H1 (cell line): ENCODE measurements at regions not wholly inside any gene's neighbourhood (a gene's known extent, or its start where the extent isn't known, plus 50 kb on each side); places are given as distances from the start of the nearest gene placed in this dataset.

Experiments
- TF ChIP-seq, protein P1 (sequence below): fragments of 300-600 bp; sonication (generic); IDR thresholded peaks from 2 replicates; pipeline ENCODE4 v1.7.1; 2012; ENCODE audit warnings: low read length, moderate library complexity, mild to moderate bottlenecking, inconsistent platforms; ENCODE audit not compliant: insufficient replicate concordance

DNA sequence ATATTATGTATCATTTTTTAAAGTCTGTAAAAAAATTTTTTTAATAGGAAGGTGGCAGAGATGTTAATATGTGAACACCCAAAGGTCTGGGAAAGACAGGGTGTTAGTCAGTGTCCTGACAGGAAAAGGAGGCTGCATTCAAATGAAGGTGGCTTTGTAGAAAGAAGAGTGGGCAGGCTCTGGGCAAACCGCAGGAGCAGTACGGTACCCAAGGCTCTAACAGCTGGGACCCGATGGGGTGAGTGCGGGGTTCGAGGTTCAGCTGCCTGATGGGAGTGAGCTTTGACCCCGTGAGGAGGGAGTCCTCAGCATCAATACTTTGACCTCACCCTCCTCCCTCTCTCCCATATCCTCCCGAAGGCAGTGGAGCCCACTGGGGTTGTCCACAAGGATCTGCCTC is 142.5 kb downstream of the C11orf91 start (continued):
- TF ChIP-seq, protein P1, sequence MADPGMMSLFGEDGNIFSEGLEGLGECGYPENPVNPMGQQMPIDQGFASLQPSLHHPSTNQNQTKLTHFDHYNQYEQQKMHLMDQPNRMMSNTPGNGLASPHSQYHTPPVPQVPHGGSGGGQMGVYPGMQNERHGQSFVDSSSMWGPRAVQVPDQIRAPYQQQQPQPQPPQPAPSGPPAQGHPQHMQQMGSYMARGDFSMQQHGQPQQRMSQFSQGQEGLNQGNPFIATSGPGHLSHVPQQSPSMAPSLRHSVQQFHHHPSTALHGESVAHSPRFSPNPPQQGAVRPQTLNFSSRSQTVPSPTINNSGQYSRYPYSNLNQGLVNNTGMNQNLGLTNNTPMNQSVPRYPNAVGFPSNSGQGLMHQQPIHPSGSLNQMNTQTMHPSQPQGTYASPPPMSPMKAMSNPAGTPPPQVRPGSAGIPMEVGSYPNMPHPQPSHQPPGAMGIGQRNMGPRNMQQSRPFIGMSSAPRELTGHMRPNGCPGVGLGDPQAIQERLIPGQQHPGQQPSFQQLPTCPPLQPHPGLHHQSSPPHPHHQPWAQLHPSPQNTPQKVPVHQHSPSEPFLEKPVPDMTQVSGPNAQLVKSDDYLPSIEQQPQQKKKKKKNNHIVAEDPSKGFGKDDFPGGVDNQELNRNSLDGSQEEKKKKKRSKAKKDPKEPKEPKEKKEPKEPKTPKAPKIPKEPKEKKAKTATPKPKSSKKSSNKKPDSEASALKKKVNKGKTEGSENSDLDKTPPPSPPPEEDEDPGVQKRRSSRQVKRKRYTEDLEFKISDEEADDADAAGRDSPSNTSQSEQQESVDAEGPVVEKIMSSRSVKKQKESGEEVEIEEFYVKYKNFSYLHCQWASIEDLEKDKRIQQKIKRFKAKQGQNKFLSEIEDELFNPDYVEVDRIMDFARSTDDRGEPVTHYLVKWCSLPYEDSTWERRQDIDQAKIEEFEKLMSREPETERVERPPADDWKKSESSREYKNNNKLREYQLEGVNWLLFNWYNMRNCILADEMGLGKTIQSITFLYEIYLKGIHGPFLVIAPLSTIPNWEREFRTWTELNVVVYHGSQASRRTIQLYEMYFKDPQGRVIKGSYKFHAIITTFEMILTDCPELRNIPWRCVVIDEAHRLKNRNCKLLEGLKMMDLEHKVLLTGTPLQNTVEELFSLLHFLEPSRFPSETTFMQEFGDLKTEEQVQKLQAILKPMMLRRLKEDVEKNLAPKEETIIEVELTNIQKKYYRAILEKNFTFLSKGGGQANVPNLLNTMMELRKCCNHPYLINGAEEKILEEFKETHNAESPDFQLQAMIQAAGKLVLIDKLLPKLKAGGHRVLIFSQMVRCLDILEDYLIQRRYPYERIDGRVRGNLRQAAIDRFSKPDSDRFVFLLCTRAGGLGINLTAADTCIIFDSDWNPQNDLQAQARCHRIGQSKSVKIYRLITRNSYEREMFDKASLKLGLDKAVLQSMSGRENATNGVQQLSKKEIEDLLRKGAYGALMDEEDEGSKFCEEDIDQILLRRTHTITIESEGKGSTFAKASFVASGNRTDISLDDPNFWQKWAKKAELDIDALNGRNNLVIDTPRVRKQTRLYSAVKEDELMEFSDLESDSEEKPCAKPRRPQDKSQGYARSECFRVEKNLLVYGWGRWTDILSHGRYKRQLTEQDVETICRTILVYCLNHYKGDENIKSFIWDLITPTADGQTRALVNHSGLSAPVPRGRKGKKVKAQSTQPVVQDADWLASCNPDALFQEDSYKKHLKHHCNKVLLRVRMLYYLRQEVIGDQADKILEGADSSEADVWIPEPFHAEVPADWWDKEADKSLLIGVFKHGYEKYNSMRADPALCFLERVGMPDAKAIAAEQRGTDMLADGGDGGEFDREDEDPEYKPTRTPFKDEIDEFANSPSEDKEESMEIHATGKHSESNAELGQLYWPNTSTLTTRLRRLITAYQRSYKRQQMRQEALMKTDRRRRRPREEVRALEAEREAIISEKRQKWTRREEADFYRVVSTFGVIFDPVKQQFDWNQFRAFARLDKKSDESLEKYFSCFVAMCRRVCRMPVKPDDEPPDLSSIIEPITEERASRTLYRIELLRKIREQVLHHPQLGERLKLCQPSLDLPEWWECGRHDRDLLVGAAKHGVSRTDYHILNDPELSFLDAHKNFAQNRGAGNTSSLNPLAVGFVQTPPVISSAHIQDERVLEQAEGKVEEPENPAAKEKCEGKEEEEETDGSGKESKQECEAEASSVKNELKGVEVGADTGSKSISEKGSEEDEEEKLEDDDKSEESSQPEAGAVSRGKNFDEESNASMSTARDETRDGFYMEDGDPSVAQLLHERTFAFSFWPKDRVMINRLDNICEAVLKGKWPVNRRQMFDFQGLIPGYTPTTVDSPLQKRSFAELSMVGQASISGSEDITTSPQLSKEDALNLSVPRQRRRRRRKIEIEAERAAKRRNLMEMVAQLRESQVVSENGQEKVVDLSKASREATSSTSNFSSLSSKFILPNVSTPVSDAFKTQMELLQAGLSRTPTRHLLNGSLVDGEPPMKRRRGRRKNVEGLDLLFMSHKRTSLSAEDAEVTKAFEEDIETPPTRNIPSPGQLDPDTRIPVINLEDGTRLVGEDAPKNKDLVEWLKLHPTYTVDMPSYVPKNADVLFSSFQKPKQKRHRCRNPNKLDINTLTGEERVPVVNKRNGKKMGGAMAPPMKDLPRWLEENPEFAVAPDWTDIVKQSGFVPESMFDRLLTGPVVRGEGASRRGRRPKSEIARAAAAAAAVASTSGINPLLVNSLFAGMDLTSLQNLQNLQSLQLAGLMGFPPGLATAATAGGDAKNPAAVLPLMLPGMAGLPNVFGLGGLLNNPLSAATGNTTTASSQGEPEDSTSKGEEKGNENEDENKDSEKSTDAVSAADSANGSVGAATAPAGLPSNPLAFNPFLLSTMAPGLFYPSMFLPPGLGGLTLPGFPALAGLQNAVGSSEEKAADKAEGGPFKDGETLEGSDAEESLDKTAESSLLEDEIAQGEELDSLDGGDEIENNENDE, result no peak
